Type B pancreatic cell (in vitro differentiated cells): ENCODE measurements at regions not wholly inside any gene's neighbourhood (a gene's known extent, or its start where the extent isn't known, plus 50 kb on each side); places are given as distances from the start of the nearest gene placed in this dataset.

Experiments
- DNase-seq: peaks from one replicate; pipeline ENCODE4 v3.0.0; 2021; ENCODE audit warnings: mixed read lengths; ENCODE audit not compliant: unreplicated experiment; ENCODE audit errors: extremely low spot score
- H3K27ac Mint-ChIP-seq: 2 replicates; pipeline ENCODE4 v1.8.0; 2021; ENCODE audit warnings: mild to moderate bottlenecking, mixed read lengths
- H3K27me3 Mint-ChIP-seq: 2 replicates; pipeline ENCODE4 v1.8.0; 2021; ENCODE audit warnings: mixed read lengths
- H3K36me3 Mint-ChIP-seq: 2 replicates; pipeline ENCODE4 v1.8.0; 2021; ENCODE audit warnings: mixed read lengths
- H3K4me1 Mint-ChIP-seq: one replicate; pipeline ENCODE4 v1.8.0; 2021; ENCODE audit warnings: mixed read lengths; ENCODE audit not compliant: unreplicated experiment
- H3K4me3 Mint-ChIP-seq: 2 replicates; pipeline ENCODE4 v1.8.0; 2021; ENCODE audit warnings: mild to moderate bottlenecking, mixed read lengths
- H3K9me3 Mint-ChIP-seq: 2 replicates; pipeline ENCODE4 v1.8.0; 2021; ENCODE audit warnings: mixed read lengths
- CTCF ChIP-seq: fragments of 200-600 bp; sonication (generic); conservative IDR thresholded peaks from 2 replicates; pipeline ENCODE4 v1.5.0; 2021; ENCODE audit warnings: antibody characterized with exemption, mild to moderate bottlenecking

GRCh38 chr12:115455268-115455681 is 771.3 kb upstream of the TBX3 start:
- Mint-ChIP-seq H3K27me3 (peaks cover 10% of the 10 kb centered on the region), H3K27ac (no peak overlapping the region)

GRCh38 chr12:115452751-115453281 is 768.8 kb upstream of the TBX3 start:
- H3K4me1 Mint-ChIP-seq, result peaks cover 47% of the 10 kb centered on the region
- TF ChIP-seq CTCF, result no peak
- H3K4me3 Mint-ChIP-seq, result peak overlapping the region; percentile 85
- DNase-seq, result no peak
- H3K27ac Mint-ChIP-seq, result peak overlapping the region; percentile 77
- H3K36me3 Mint-ChIP-seq, result no peaks in the 10 kb centered on the region
- H3K27me3 Mint-ChIP-seq, result peaks cover 14% of the 10 kb centered on the region
- peaks cover 7% of the 10 kb centered on the region for H3K9me3 Mint-ChIP-seq

More at GRCh38 chr12:115455268-115455681, 771.3 kb upstream of the TBX3 start:
- TF ChIP-seq CTCF, result no peak
- Mint-ChIP-seq H3K9me3 (peaks cover 9% of the 10 kb centered on the region), H3K4me3 (no peak overlapping the region), H3K36me3 (no peaks in the 10 kb centered on the region), H3K4me1 (peaks cover 33% of the 10 kb centered on the region)
- no peak for DNase-seq

DNA sequence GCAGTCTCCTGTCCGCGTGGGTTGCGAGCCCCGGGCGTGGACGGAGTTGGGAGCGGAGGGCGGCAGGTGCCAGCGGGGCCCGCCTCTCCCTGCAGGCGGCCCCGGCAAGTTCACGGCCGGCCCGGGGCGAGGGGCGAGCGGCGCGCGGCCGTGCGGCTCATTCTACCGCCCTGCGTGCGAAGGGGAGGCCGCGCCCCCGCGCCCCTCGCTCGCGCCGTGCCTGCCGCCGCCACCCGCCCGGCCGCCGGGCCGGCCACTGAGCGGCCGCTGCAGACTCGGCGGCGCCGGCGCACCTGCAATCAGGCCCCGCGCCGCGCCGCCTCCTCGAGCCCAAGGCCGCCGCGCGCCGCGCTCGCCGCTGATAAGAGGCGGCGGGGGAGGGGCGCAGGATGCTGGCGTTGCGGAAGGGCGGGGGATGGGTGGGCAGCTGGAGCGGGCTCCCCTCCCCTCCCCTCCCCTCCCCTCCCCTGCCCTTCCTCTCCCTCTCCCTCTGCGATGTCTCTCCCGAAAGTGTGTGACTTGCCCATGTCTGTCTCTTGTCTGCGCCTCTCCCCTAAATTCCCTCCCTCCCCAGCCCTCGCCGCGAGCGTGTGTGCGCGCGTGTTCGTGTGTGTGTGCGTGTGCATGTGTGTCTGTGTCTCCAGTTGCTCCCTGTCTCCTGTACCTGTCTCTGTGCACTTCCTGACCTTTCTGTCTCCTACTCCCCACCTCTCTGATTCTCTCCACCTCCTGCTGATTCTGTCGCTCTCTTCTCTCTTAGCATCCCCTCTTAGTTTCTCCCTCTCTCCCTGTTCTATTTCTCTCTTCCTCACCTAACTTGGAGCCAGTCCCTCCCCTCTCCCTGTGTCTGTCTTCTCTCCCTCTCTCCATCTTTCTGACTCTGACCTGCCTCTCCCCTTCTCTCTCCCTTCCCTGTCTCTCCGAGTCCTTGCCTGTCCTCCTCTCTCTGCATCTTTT is 768.1 kb upstream of the TBX3 start:
- H3K9me3 Mint-ChIP-seq, result no peaks in the 10 kb centered on the region
- H3K4me1 Mint-ChIP-seq, result peaks cover 42% of the 10 kb centered on the region
- H3K36me3 Mint-ChIP-seq, result no peaks in the 10 kb centered on the region
- peak overlapping the region; percentile 90 for H3K4me3 Mint-ChIP-seq
- H3K27ac Mint-ChIP-seq, result peak overlapping the region; percentile 82
- peaks cover 14% of the 10 kb centered on the region for H3K27me3 Mint-ChIP-seq
- TF ChIP-seq CTCF, result no peak
- DNase-seq, result no peak

DNA sequence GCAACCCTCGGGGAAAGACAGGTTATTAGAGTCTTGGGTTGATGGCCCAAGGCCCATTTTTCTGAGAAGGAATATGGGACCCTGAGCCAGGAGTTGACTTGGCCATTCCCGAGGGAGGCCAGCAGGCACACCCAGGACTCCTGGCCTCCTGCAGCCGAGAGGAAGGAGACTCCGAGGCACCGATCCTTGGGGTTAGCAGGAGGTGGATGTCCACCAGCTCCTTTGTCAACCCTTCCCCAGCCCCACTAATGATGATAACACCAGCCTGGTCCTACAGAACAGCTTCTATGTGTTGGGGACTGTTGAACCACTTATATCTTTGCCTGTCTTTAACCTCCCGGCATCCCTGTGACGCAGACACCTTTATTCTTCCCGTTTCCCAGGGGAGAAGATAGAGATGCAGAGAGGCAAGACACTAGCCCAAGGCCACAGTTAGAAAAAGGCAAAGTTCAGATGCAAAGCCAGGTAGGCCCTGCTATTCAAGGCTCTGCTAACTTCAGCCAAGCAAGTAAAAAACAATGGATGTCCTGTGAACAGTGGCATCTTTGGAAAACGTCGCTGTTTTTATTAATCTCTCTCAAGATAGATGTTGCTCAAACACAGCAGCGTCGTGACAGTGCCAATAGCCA is 767.3 kb upstream of the TBX3 start:
- peaks cover 14% of the 10 kb centered on the region for H3K27me3 Mint-ChIP-seq
- H3K9me3 Mint-ChIP-seq, result no peaks in the 10 kb centered on the region
- DNase-seq, result no peak
- H3K4me1 Mint-ChIP-seq, result peaks cover 41% of the 10 kb centered on the region
- TF ChIP-seq CTCF, result no peak
- no peaks in the 10 kb centered on the region for H3K36me3 Mint-ChIP-seq
- peak overlapping the region; percentile 82 for H3K27ac Mint-ChIP-seq
- peak overlapping the region; percentile 90 for H3K4me3 Mint-ChIP-seq

DNA sequence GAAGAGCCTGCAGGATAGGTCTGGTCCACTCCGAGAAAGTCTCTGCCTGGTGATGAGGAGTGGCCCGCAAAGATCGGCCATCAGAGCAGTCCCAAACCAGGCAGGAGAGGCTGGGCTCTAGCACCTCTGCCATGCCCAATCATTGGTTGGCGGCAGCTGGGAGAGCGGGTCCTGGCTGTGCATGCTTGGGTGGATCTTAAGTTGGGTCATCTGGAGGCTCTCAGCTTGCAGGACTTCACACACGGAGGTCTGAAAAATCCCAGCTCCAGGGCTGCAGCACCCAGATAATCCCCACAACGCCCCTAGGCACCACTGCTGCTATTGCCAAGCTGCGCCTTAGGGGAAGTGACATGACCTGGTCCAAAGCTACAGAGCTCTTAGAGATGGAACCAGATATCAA is 766.7 kb upstream of the TBX3 start:
- Mint-ChIP-seq H3K9me3 (no peaks in the 10 kb centered on the region), H3K4me3 (peak overlapping the region; percentile 62)

More for the DNA sequence above, 766.7 kb upstream of the TBX3 start:
- no peak for DNase-seq
- Mint-ChIP-seq H3K4me1 (peaks cover 36% of the 10 kb centered on the region), H3K27ac (no peak overlapping the region), H3K36me3 (no peaks in the 10 kb centered on the region), H3K27me3 (peaks cover 14% of the 10 kb centered on the region)
- no peak for TF ChIP-seq CTCF
